Gastroesophageal sphincter (tissue), 4 donors: ENCODE measurements at regions not wholly inside any gene's neighbourhood (a gene's known extent, or its start where the extent isn't known, plus 50 kb on each side); places are given as distances from the start of the nearest gene placed in this dataset.

ENCODE experiments used
- ATAC-seq: fragments of 150-250 bp; one replicate; pipeline ENCODE4 v1.9.1; 2016; ENCODE audit warnings: mild to moderate bottlenecking, moderate library complexity
- H3K27ac ChIP-seq, 4 donors: fragments of 200-600 bp; sonication (generic) in 3 of 4; 1 replicate in 3 of 4; 2 replicates in 1 of 4; pipeline ENCODE4 v1.5.1; 2016 to 2019
- H3K27me3 ChIP-seq: fragments of 200-600 bp; sonication (generic); one replicate; pipeline ENCODE4 v1.5.1; 2019
- H3K36me3 ChIP-seq, 2 donors: fragments of 200-600 bp; sonication (generic); one replicate each; pipeline ENCODE4 v1.5.1; 2019; ENCODE audit warnings: control low read depth in 1 of 2
- H3K4me1 ChIP-seq, 3 donors: fragments of 200-600 bp; sonication (generic); 1 replicate in 2 of 3; 2 replicates in 1 of 3; pipeline ENCODE4 v1.5.1; 2016 to 2019; ENCODE audit warnings: control low read depth in 2 of 3
- H3K4me3 ChIP-seq, 2 donors: fragments of 200-600 bp; sonication (generic); one replicate each; pipeline ENCODE4 v1.5.1; 2019; ENCODE audit warnings: mild to moderate bottlenecking in 1 of 2, moderate library complexity in 1 of 2
- H3K9me3 ChIP-seq, 3 donors: fragments of 200-600 bp; sonication (generic); one replicate each; pipeline ENCODE4 v1.5.1; 2017 to 2019; ENCODE audit warnings: control low read depth in 2 of 3
- EP300 ChIP-seq: sonication (generic); formaldehyde crosslinking; IDR thresholded peaks from one replicate; pipeline ENCODE4 v1.6.1; 2017; ENCODE audit warnings: antibody characterized with exemption, mild to moderate bottlenecking
- POLR2A ChIP-seq, 2 donors: fragments of 450-650 bp; IDR thresholded peaks; one replicate each; pipeline ENCODE4 v1.6.1; 2017; ENCODE audit warnings: antibody characterized with exemption in 2 of 2, mild to moderate bottlenecking in 2 of 2, moderate library complexity in 1 of 2
- POLR2AphosphoS5 ChIP-seq: sonication (generic); formaldehyde crosslinking; IDR thresholded peaks from one replicate; pipeline ENCODE4 v1.6.1; 2017; ENCODE audit warnings: antibody characterized with exemption
- WGBS, 2 donors: methylation state at CpG; one replicate each; pipeline ENCODE4 v1.1.5; 2018; ENCODE audit warnings: low coverage in 1 of 2; 5-methylcytosine and 5-hydroxymethylcytosine counted together
- TF ChIP-seq, protein P1 (sequence below), 4 experiments: fragments of 200-600 bp in 2 of 4; fragments of 450-650 bp in 2 of 4; sonication (generic) in 1 of 4; IDR thresholded peaks; one replicate each; pipeline ENCODE4 v1.5.1; 2017 to 2019; ENCODE audit warnings: antibody characterized with exemption in 4 of 4, mild to moderate bottlenecking in 2 of 4, moderate library complexity in 2 of 4

DNA sequence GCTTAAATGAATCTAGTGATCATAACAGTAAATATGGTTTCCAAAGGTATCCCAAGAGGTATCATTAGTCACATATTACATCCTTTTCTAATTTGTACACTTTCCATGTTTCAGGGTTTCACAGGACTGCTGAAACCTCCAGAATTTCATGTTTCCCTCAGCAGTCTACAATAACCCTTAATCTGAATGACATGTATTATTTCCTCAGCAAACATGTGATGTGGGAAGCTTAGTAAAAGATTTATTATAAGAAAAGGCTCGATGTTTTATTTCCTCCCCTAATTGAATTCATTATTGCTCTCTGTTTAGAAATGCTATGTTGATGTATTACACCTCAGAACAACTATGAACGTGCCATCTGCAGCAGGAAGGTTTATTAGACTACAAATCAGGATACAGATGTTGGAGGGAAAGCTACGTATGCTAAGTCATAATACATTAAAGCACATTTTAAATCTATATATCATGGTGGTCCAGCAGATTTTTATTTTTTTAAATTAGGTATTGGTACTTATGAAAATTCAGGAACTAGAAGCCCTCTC, 52.5 kb upstream of the SKAP2 start:
- H3K27me3 ChIP-seq = no peaks in the 10 kb centered on the region
- no peaks in the 10 kb centered on the region for H3K36me3 ChIP-seq
- no peaks in the 10 kb centered on the region for H3K9me3 ChIP-seq
- ATAC-seq = no peak
- no peak for TF ChIP-seq EP300
- TF ChIP-seq POLR2AphosphoS5 = no peak
- TF ChIP-seq, protein P1, sequence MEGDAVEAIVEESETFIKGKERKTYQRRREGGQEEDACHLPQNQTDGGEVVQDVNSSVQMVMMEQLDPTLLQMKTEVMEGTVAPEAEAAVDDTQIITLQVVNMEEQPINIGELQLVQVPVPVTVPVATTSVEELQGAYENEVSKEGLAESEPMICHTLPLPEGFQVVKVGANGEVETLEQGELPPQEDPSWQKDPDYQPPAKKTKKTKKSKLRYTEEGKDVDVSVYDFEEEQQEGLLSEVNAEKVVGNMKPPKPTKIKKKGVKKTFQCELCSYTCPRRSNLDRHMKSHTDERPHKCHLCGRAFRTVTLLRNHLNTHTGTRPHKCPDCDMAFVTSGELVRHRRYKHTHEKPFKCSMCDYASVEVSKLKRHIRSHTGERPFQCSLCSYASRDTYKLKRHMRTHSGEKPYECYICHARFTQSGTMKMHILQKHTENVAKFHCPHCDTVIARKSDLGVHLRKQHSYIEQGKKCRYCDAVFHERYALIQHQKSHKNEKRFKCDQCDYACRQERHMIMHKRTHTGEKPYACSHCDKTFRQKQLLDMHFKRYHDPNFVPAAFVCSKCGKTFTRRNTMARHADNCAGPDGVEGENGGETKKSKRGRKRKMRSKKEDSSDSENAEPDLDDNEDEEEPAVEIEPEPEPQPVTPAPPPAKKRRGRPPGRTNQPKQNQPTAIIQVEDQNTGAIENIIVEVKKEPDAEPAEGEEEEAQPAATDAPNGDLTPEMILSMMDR (IDR thresholded peaks at IDR 0.05) = no peak
- no peak overlapping the region for H3K27ac ChIP-seq
- WGBS, 2 donors = 58 to 66% methylated on average over 3 of the region's 3 CpGs
- H3K4me1 ChIP-seq = peaks cover 0 to 10% (median 2%) of the 10 kb centered on the region in 3 donors
- H3K4me3 ChIP-seq = no peak overlapping the region

GRCh38 chr7:26916336-26916735, 51.9 kb upstream of the SKAP2 start:
- no peaks in the 10 kb centered on the region for H3K9me3 ChIP-seq
- no peak overlapping the region for H3K27ac ChIP-seq
- TF ChIP-seq POLR2A (IDR thresholded peaks at IDR 0.05) = no peak
- TF ChIP-seq, protein P1 (IDR thresholded peaks at IDR 0.05) = no peak
- TF ChIP-seq POLR2AphosphoS5 = peak; percentile 32
- TF ChIP-seq EP300 = no peak
- H3K4me3 ChIP-seq = no peak overlapping the region
- H3K27me3 ChIP-seq = no peaks in the 10 kb centered on the region
- no peaks in the 10 kb centered on the region for H3K36me3 ChIP-seq
- ATAC-seq = no peak
- peaks cover 0 to 10% (median 2%) of the 10 kb centered on the region in 3 donors for H3K4me1 ChIP-seq
